ENCODE measurements at regions not wholly inside any gene's neighbourhood (a gene's known extent, or its start where the extent isn't known, plus 50 kb on each side); places are given as distances from the start of the nearest gene placed in this dataset.

- Histone ChIP-seq H3K27ac (no peak overlapping the region), H3K4me3 (ENCODE audit: low read depth, low read length) (no peak overlapping the region), H3K36me3 (replicated peaks) (no peaks in the 10 kb centered on the region), H3K27me3 (replicated peaks) (no peaks in the 10 kb centered on the region)
- no peak for DNase-seq
- in situ Hi-C loops (cut with HindIII; ENCODE audit: low pct_ligation_motif_present, low sequenced_read_pairs), result no loop called here
- TF ChIP-seq CTCF (IDR thresholded peaks at IDR 0.05; ENCODE audit: low read depth, low read length, missing control alignments), result no peak
Observed at GRCh38 chr5:26674846-26675245, 363.5 kb downstream of the CDH9 start.

GRCh38 chr5:26669523-26669922 is 368.9 kb downstream of the CDH9 start:
- in situ Hi-C loops (cut with HindIII; ENCODE audit: low pct_ligation_motif_present, low sequenced_read_pairs), result no loop called here
- no peak overlapping the region for H3K4me3 ChIP-seq (ENCODE audit: low read depth, low read length)
- no peak for TF ChIP-seq CTCF (IDR thresholded peaks at IDR 0.05; ENCODE audit: low read depth, low read length, missing control alignments)
- H3K27me3 ChIP-seq (replicated peaks), result no peaks in the 10 kb centered on the region
- no peaks in the 10 kb centered on the region for H3K36me3 ChIP-seq (replicated peaks)
- H3K27ac ChIP-seq, result no peak overlapping the region
- no peak for DNase-seq

- Histone ChIP-seq H3K27me3 (replicated peaks) (no peaks in the 10 kb centered on the region), H3K36me3 (replicated peaks) (no peaks in the 10 kb centered on the region), H3K4me3 (ENCODE audit: low read depth, low read length) (no peak overlapping the region), H3K27ac (no peak overlapping the region)
- no peak for TF ChIP-seq CTCF (IDR thresholded peaks at IDR 0.05; ENCODE audit: low read depth, low read length, missing control alignments)
- in situ Hi-C loops (cut with HindIII; ENCODE audit: low pct_ligation_motif_present, low sequenced_read_pairs), result no loop called here
- no peak for DNase-seq
Observed at GRCh38 chr5:26669031-26669430, 369.4 kb downstream of the CDH9 start.

- no peaks in the 10 kb centered on the region for H3K27me3 ChIP-seq (replicated peaks)
- in situ Hi-C loops (cut with HindIII; ENCODE audit: low pct_ligation_motif_present, low sequenced_read_pairs), result no loop called here
- no peak overlapping the region for H3K4me3 ChIP-seq (ENCODE audit: low read depth, low read length)
Observed at GRCh38 chr5:26666371-26666770, 372.0 kb downstream of the CDH9 start.

GRCh38 chr5:26663500-26663899 is 374.9 kb downstream of the CDH9 start:
- DNase-seq, result no peak
- no peak for TF ChIP-seq CTCF (IDR thresholded peaks at IDR 0.05; ENCODE audit: low read depth, low read length, missing control alignments)
- H3K27ac ChIP-seq, result no peak overlapping the region
- no peak overlapping the region for H3K4me3 ChIP-seq (ENCODE audit: low read depth, low read length)
- no peaks in the 10 kb centered on the region for H3K27me3 ChIP-seq (replicated peaks)
- in situ Hi-C loops (cut with HindIII; ENCODE audit: low pct_ligation_motif_present, low sequenced_read_pairs), result no loop called here
- H3K36me3 ChIP-seq (replicated peaks), result no peaks in the 10 kb centered on the region

More at GRCh38 chr5:26666371-26666770, 372.0 kb downstream of the CDH9 start:
- DNase-seq, result no peak
- Histone ChIP-seq H3K27ac (no peak overlapping the region), H3K36me3 (replicated peaks) (no peaks in the 10 kb centered on the region)
- no peak for TF ChIP-seq CTCF (IDR thresholded peaks at IDR 0.05; ENCODE audit: low read depth, low read length, missing control alignments)

- in situ Hi-C loops (cut with HindIII; ENCODE audit: low pct_ligation_motif_present, low sequenced_read_pairs), result no loop called here
- Histone ChIP-seq H3K4me3 (ENCODE audit: low read depth, low read length) (no peak overlapping the region), H3K27ac (no peak overlapping the region), H3K27me3 (replicated peaks) (no peaks in the 10 kb centered on the region), H3K36me3 (replicated peaks) (no peaks in the 10 kb centered on the region)
- no peak for DNase-seq
- no peak for TF ChIP-seq CTCF (IDR thresholded peaks at IDR 0.05; ENCODE audit: low read depth, low read length, missing control alignments)
Observed at GRCh38 chr5:26662806-26663360, 375.5 kb downstream of the CDH9 start.

Measured in brain microvascular endothelial cell (primary cell).